Fibroblast of upper back skin (primary cell): ENCODE measurements at regions not wholly inside any gene's neighbourhood (a gene's known extent, or its start where the extent isn't known, plus 50 kb on each side); places are given as distances from the start of the nearest gene placed in this dataset.

ENCODE experiments used
- DNase-seq: peaks from one replicate; pipeline ENCODE4 v3.0.0-alpha.2; 2013

GRCh38 chr9:109830545-109830944, 50.5 kb downstream of the PALM2AKAP2 start:
- DNase-seq = no peak

GRCh38 chr9:109831998-109832658, 52.1 kb downstream of the PALM2AKAP2 start:
- DNase-seq = no peak

GRCh38 chr9:109834855-109835254, 54.9 kb downstream of the PALM2AKAP2 start:
- DNase-seq = no peak

GRCh38 chr9:109843641-109844040, 63.6 kb downstream of the PALM2AKAP2 start:
- peak; percentile 36 for DNase-seq

- no peak for DNase-seq
These were observed 65.2 kb downstream of the PALM2AKAP2 start for GRCh38 chr9:109845226-109845625.

GRCh38 chr9:109846776-109847175, 66.8 kb downstream of the PALM2AKAP2 start:
- DNase-seq = peak; percentile 87

GRCh38 chr9:109852556-109852955, 72.6 kb downstream of the PALM2AKAP2 start:
- peak; percentile 46 for DNase-seq

- DNase-seq = no peak
These were observed 75.5 kb downstream of the PALM2AKAP2 start for GRCh38 chr9:109855540-109855939.

- no peak for DNase-seq
These were observed 76.8 kb downstream of the PALM2AKAP2 start for GRCh38 chr9:109856785-109857184.

- DNase-seq = peak; percentile 27
These were observed 77.3 kb downstream of the PALM2AKAP2 start for GRCh38 chr9:109857336-109857735.

GRCh38 chr9:109859447-109859846, 79.4 kb downstream of the PALM2AKAP2 start:
- DNase-seq = no peak

GRCh38 chr9:109860521-109860920, 80.5 kb downstream of the PALM2AKAP2 start:
- DNase-seq = no peak

- peak; percentile 92 for DNase-seq
These were observed 81.5 kb downstream of the PALM2AKAP2 start for GRCh38 chr9:109861499-109861898.

GRCh38 chr9:109861918-109862317, 81.9 kb downstream of the PALM2AKAP2 start:
- peak; percentile 55 for DNase-seq

GRCh38 chr9:109862452-109862851, 82.5 kb downstream of the PALM2AKAP2 start:
- no peak for DNase-seq

GRCh38 chr9:109863961-109864360, 84.0 kb downstream of the PALM2AKAP2 start:
- no peak for DNase-seq

- peak; percentile 8 for DNase-seq
These were observed 85.5 kb downstream of the PALM2AKAP2 start for GRCh38 chr9:109865521-109865920.

- peak; percentile 70 for DNase-seq
These were observed 88.2 kb downstream of the PALM2AKAP2 start for GRCh38 chr9:109868207-109868606.

GRCh38 chr9:109868722-109869121, 88.7 kb downstream of the PALM2AKAP2 start:
- peak; percentile 29 for DNase-seq

- no peak for DNase-seq
These were observed 90.4 kb downstream of the PALM2AKAP2 start for GRCh38 chr9:109870365-109870764.

GRCh38 chr9:109872901-109873300, 92.9 kb downstream of the PALM2AKAP2 start:
- DNase-seq = no peak

GRCh38 chr9:109875495-109876129, 95.6 kb downstream of the PALM2AKAP2 start:
- no peak for DNase-seq

- DNase-seq = peak; percentile 39
These were observed 100.5 kb downstream of the PALM2AKAP2 start for GRCh38 chr9:109880276-109881169.

- no peak for DNase-seq
These were observed 103.6 kb downstream of the PALM2AKAP2 start for GRCh38 chr9:109883623-109884022.
